ENCODE measurements at regions not wholly inside any gene's neighbourhood (a gene's known extent, or its start where the extent isn't known, plus 50 kb on each side); places are given as distances from the start of the nearest gene placed in this dataset.

- Histone ChIP-seq H3K4me3 (no peak overlapping the region), H3K27ac (no peak overlapping the region), H3K4me1 (replicated peaks in 1 of 2) (no peaks in the 10 kb centered on the region), H3K36me3 (replicated peaks in 1 of 2) (no peaks in the 10 kb centered on the region), H3K9me3 (replicated peaks in 1 of 3) (no peaks in the 10 kb centered on the region), H3K27me3 (no peaks in the 10 kb centered on the region)
- TF ChIP-seq CTCF (IDR thresholded peaks at IDR 0.05) = no peak
- TF ChIP-seq POLR2A (IDR thresholded peaks at IDR 0.05) = no peak
- WGBS, 4 donors = 50 to 72% (median 59%) methylated on average over 1 of the region's 1 CpG
- no peak for DNase-seq
- intact Hi-C loops (cut with DNase I) = no loop called here
Measured at GRCh38 chr4:35757836-35758235, 486.5 kb downstream of the ARAP2 start.

GRCh38 chr4:35760807-35761206 lies 483.5 kb downstream of the ARAP2 start:
- Histone ChIP-seq H3K9me3 (replicated peaks in 1 of 3) (no peaks in the 10 kb centered on the region), H3K4me1 (replicated peaks in 1 of 2) (no peaks in the 10 kb centered on the region), H3K27ac (no peak overlapping the region), H3K36me3 (replicated peaks in 1 of 2) (no peaks in the 10 kb centered on the region), H3K27me3 (no peaks in the 10 kb centered on the region), H3K4me3 (no peak overlapping the region)
- WGBS, 4 donors = 43 to 58% (median 53%) methylated on average over 3 to 4 of the region's 4 CpGs
- intact Hi-C loops (cut with DNase I) = no loop called here
- no peak for DNase-seq
- TF ChIP-seq CTCF (IDR thresholded peaks at IDR 0.05) (no peak), POLR2A (IDR thresholded peaks at IDR 0.05) (no peak)

- no peaks in the 10 kb centered on the region for H3K4me1 ChIP-seq (replicated peaks in 1 of 2)
- 20 to 49% (median 42%) methylated on average over 2 of the region's 2 CpGs for WGBS, 4 donors
- H3K9me3 ChIP-seq (replicated peaks in 1 of 3) = no peaks in the 10 kb centered on the region
- TF ChIP-seq CTCF (IDR thresholded peaks at IDR 0.05) (no peak), POLR2A (IDR thresholded peaks at IDR 0.05) (no peak)
- no peak overlapping the region for H3K27ac ChIP-seq
- DNase-seq = no peak
- intact Hi-C loops (cut with DNase I) = no loop called here
- H3K4me3 ChIP-seq = no peak overlapping the region
- no peaks in the 10 kb centered on the region for H3K36me3 ChIP-seq (replicated peaks in 1 of 2)
- no peaks in the 10 kb centered on the region for H3K27me3 ChIP-seq
Measured at GRCh38 chr4:35771571-35771970, 472.7 kb downstream of the ARAP2 start.

GRCh38 chr4:35772291-35772690 lies 472.0 kb downstream of the ARAP2 start:
- intact Hi-C loops (cut with DNase I) = no loop called here
- Histone ChIP-seq H3K4me1 (replicated peaks in 1 of 2) (no peaks in the 10 kb centered on the region), H3K27ac (no peak overlapping the region), H3K4me3 (no peak overlapping the region), H3K36me3 (replicated peaks in 1 of 2) (no peaks in the 10 kb centered on the region), H3K27me3 (no peaks in the 10 kb centered on the region), H3K9me3 (replicated peaks in 1 of 3) (no peaks in the 10 kb centered on the region)
- TF ChIP-seq CTCF (IDR thresholded peaks at IDR 0.05) (no peak), POLR2A (IDR thresholded peaks at IDR 0.05) (no peak)
- WGBS, 4 donors = 72 to 87% (median 79%) methylated on average over 2 of the region's 2 CpGs
- DNase-seq = no peak

All from adrenal gland (tissue), 9 donors.